ENCODE measurements at regions not wholly inside any gene's neighbourhood (a gene's known extent, or its start where the extent isn't known, plus 50 kb on each side); places are given as distances from the start of the nearest gene placed in this dataset.

- TF ChIP-seq, protein P1, sequence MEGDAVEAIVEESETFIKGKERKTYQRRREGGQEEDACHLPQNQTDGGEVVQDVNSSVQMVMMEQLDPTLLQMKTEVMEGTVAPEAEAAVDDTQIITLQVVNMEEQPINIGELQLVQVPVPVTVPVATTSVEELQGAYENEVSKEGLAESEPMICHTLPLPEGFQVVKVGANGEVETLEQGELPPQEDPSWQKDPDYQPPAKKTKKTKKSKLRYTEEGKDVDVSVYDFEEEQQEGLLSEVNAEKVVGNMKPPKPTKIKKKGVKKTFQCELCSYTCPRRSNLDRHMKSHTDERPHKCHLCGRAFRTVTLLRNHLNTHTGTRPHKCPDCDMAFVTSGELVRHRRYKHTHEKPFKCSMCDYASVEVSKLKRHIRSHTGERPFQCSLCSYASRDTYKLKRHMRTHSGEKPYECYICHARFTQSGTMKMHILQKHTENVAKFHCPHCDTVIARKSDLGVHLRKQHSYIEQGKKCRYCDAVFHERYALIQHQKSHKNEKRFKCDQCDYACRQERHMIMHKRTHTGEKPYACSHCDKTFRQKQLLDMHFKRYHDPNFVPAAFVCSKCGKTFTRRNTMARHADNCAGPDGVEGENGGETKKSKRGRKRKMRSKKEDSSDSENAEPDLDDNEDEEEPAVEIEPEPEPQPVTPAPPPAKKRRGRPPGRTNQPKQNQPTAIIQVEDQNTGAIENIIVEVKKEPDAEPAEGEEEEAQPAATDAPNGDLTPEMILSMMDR (conservative IDR thresholded peaks at IDR 0.05): no peak
- TF ChIP-seq EZH2 (IDR thresholded peaks at IDR 0.05; ENCODE audit: low read depth): no peak
These were observed 417.1 kb upstream of the SOX9 start for GRCh38 chr17:71703701-71704100.

All from PC-9 (cell line).